Skeletal muscle satellite cell (primary cell): ENCODE measurements at regions not wholly inside any gene's neighbourhood (a gene's known extent, or its start where the extent isn't known, plus 50 kb on each side); places are given as distances from the start of the nearest gene placed in this dataset.
A peak's percentile ranks its signal among the peaks of the same experiment; 100 is the strongest.
"Not testable (repeated sequence)": the region's sequence is repeated elsewhere in the genome, so short reads cannot be mapped to it uniquely, and the experiment has no call there.

Experiments used
- H3K27me3 ChIP-seq: 2 replicates; pipeline ENCODE4 v1.7.0; 2013; ENCODE audit warnings: low read length; ENCODE audit not compliant: control insufficient read depth, insufficient read depth
- H3K36me3 ChIP-seq: 2 replicates; pipeline ENCODE4 v1.7.0; 2013; ENCODE audit warnings: mild to moderate bottlenecking, control low read depth, low read length; ENCODE audit not compliant: insufficient read depth
- H3K4me1 ChIP-seq: 2 replicates; pipeline ENCODE4 v1.7.0; 2013; ENCODE audit warnings: low read length; ENCODE audit not compliant: control insufficient read depth, insufficient read depth
- H3K4me2 ChIP-seq: 2 replicates; pipeline ENCODE4 v1.7.0; 2013; ENCODE audit warnings: mild to moderate bottlenecking, low read length
- H3K4me3 ChIP-seq: 2 replicates; pipeline ENCODE4 v1.7.0; 2013; ENCODE audit warnings: low read length
- H3K9ac ChIP-seq: 2 replicates; pipeline ENCODE4 v1.7.0; 2013; ENCODE audit warnings: mild to moderate bottlenecking, low read depth, low read length, moderate library complexity
- H3K9me3 ChIP-seq: replicated peaks from 2 replicates; pipeline ENCODE4 v1.7.0; 2013; ENCODE audit warnings: mild to moderate bottlenecking, control low read depth, low read length

- Histone ChIP-seq H3K4me3 (no peak overlapping the region), H3K27me3 (peaks cover 45% of the 10 kb centered on the region), H3K9me3 (no peaks in the 10 kb centered on the region), H3K9ac (no peak overlapping the region), H3K4me2 (no peak overlapping the region), H3K4me1 (no peaks in the 10 kb centered on the region), H3K36me3 (no peaks in the 10 kb centered on the region)
Measured at GRCh38 chr13:24931450-24932251, 164.3 kb upstream of the PABPC3 start.

DNA sequence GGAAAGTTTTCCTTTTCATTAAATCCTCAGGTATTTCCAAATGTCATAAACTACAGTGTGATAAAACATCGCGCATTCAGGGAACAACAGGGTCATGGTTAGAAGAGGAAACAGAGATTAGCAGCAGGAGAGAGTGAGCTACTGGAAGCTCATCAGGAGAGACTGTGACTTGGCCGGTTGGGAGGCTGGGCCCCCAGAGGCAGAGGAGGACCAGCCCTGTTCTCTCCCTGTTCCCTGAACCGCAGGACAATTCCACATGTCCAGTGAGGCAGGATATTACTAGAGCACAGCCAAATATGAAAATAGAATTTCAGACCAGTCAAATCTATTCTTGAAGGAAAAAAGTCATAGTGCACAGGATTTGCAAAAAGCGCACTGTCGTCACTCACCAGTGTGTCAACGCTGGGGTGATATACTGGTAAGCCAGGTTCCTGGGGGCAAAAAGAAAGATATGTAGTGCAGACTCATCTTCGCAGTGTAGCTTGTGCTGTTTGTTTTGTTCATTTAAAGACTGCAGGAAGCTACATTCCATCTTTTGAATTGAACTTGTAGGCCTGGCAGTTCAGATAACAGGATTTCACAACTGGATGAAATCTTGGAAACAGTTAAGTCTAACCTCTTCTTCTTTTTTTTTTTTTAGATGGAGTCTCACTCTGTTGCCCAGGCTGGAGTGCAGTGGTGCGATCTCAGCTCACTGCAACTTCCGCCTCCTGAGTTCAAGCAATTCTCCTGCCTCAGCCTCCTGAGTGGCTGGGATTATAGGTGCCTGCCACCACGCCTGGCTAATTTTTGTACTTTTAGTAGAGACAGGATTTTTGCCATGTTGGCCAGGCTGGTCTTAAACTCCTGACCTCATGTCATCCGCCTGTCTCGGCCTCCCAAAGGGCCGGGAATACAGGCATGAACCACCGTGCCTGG lies 162.6 kb upstream of the PABPC3 start:
- H3K36me3 ChIP-seq, H3K9me3 ChIP-seq, H3K9ac ChIP-seq, H3K4me3 ChIP-seq, H3K4me2 ChIP-seq, H3K4me1 ChIP-seq: not testable (repeated sequence)
- peaks cover 37% of the 10 kb centered on the region for H3K27me3 ChIP-seq

GRCh38 chr13:24934024-24934385 lies 161.9 kb upstream of the PABPC3 start:
- peaks cover 37% of the 10 kb centered on the region for H3K27me3 ChIP-seq
- H3K4me2 ChIP-seq, H3K4me1 ChIP-seq, H3K36me3 ChIP-seq, H3K9ac ChIP-seq, H3K9me3 ChIP-seq, H3K4me3 ChIP-seq: not testable (repeated sequence)

DNA sequence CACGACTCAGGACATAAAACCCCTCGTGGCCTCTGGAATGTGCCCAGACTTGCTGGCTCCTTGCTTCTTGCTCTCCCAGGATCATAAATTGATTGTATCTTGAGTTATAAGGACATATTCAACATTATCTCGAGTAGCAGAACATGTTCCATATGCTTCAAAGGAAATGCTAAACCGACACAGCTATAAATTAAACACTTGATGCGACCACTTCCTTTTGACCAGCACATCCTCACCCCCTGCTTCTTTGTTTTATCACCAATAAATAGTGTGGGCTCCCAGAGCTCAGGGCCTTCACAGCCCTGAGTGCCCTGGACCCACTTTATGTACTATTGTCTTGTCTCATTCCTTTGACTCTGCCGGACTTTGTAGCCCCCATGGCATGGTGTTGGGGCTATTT lies 157.0 kb upstream of the PABPC3 start:
- H3K27me3 ChIP-seq, result peaks cover 4% of the 10 kb centered on the region
- H3K4me1 ChIP-seq, result no peaks in the 10 kb centered on the region
- no peaks in the 10 kb centered on the region for H3K36me3 ChIP-seq
- no peak overlapping the region for H3K4me3 ChIP-seq
- no peak overlapping the region for H3K4me2 ChIP-seq
- no peak overlapping the region for H3K9ac ChIP-seq
- no peaks in the 10 kb centered on the region for H3K9me3 ChIP-seq

DNA sequence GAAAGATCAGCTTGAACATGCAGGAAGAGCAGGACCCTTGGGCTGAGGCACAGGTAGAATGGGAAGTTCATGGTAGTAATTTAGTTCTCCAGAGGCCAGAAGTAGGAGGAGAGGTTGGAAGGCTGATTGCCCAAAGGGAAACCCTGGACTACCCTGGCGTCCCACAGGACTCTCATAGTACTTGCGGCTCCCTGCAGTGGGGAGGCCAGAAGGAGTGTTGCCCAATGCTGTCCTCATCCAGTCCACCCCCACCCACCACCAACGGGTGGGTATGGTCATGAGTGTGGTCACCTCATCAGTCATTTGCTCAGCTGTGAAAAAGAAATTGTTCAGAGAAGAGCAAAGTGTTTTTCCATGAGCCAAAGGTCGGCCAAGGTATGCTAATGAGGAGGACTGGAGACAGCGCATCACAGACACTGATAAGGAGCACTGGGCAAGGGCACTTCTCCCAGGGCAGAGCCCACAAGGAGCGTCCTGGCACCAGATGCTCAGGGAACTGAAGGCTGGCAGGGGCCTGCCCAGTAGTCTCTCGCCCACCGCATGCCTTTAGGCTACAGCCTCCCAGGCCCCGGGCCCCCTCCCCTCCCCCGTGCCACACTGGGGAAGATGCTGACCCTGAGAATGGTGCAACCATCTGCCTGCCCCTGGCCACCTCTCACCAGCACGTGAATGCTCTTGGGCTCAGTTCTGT lies 154.8 kb upstream of the PABPC3 start:
- not testable (repeated sequence) for H3K36me3 ChIP-seq, H3K9me3 ChIP-seq, H3K4me3 ChIP-seq, H3K27me3 ChIP-seq, H3K4me1 ChIP-seq, H3K4me2 ChIP-seq, H3K9ac ChIP-seq

DNA sequence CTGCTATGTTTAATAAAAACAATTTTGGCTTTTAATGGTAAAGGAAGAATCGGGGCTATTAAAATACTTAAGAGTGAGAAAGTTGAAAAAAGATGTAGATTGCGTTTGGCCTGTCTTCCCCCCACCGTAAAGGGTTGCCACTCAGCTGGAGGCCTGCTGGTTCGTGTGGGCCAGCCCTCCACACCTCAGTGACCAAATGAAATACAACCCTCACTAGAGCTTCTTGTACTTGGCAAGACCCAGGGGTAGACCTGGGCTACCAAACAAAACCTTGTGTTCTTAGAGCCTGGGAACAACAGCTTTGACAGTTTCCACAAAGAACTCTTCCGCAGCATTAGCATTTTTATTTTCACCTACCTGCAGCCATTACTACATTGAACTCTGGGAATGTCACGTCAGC lies 152.8 kb upstream of the PABPC3 start:
- Histone ChIP-seq H3K4me2 (no peak overlapping the region), H3K9ac (no peak overlapping the region), H3K27me3 (no peaks in the 10 kb centered on the region), H3K9me3 (no peaks in the 10 kb centered on the region), H3K4me1 (no peaks in the 10 kb centered on the region), H3K4me3 (no peak overlapping the region), H3K36me3 (no peaks in the 10 kb centered on the region)

DNA sequence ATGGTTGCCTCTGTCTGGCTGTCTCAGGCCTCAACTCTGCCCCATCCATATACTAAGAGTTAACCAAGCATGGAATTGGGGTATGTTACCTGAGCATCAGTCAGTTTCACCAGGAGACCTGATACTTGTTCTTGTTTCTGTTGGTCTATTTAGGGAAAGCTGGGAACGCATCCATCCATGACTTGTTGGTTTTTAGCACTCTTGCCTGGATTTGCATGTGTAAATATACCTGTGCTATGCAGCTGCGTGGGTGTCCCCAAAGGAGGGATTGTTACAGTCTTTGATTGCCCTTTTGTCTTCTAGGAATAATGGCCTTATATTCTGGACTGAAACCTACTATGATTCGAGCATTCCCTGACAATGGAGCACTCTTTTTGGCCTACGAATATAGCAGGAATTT lies 151.9 kb upstream of the PABPC3 start:
- not testable (repeated sequence) for H3K36me3 ChIP-seq, H3K4me2 ChIP-seq

DNA sequence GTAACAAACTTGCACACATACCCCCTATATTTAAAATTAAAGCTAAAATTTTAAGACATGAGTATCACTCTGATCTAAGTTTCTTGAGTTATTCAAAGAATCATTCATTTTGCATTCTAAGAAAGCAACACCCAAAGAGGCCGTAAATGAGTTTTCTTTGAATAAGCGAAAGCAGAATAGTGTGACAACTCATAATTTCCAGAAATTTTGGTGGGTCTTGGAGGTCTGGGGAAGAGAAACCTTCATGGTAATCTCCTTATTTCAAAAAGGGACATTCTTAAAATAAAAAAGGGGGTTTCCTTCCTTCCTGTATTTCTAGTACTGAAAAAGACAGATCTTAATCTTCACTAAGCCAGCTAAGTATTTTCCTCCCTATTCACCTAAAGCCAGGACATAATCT lies 147.0 kb upstream of the PABPC3 start:
- H3K9me3 ChIP-seq, H3K27me3 ChIP-seq, H3K4me1 ChIP-seq, H3K36me3 ChIP-seq, H3K4me3 ChIP-seq, H3K4me2 ChIP-seq, H3K9ac ChIP-seq: not testable (repeated sequence)

More for the DNA sequence above, 151.9 kb upstream of the PABPC3 start:
- H3K9me3 ChIP-seq, H3K27me3 ChIP-seq, H3K9ac ChIP-seq, H3K4me3 ChIP-seq, H3K4me1 ChIP-seq: not testable (repeated sequence)

- H3K36me3 ChIP-seq, H3K4me2 ChIP-seq, H3K4me3 ChIP-seq, H3K4me1 ChIP-seq, H3K27me3 ChIP-seq, H3K9me3 ChIP-seq, H3K9ac ChIP-seq: not testable (repeated sequence)
Measured at GRCh38 chr13:24950611-24951010, 145.3 kb upstream of the PABPC3 start.

DNA sequence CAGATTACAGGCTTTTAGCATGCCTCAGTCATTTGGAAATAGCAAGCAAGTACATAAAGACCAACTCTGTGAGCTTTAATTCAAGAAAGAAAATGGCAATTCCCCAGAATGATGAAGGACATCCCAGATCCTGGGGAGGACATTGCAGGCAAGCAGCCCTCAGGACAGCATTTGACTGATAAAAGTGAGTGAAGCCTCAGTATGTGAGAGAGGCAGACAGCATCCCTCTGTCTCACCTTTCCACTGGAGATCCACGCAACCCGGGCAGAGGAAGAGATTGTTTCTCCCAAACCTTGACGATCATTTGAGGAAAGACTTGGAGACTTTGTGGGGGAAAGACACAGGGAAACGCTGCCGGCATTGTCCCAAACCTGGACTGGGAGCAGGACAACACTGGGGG lies 128.0 kb upstream of the PABPC3 start:
- not testable (repeated sequence) for H3K4me1 ChIP-seq, H3K27me3 ChIP-seq, H3K9me3 ChIP-seq, H3K36me3 ChIP-seq
- Histone ChIP-seq H3K4me3 (peak overlapping the region; percentile 65), H3K9ac (peak overlapping the region; percentile 31), H3K4me2 (peak overlapping the region; percentile 69)

DNA sequence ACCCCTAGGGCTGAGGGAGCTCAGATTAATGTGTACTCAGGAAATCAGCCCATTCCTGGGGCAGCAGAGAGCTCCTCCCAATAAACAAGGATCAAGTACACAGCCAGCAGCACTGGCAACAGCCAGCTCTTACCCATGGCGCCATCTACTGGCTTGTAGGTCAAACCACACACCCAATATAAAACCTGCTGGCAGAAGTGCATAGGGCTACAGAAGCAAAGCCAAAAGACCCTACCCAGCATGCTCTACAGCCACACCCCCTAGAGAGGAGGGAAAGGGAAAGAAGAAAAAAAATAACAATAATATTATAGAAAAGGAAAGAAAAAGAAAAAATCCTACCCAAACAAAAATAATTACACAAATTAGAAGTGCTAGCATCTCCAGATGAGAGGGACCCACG lies 127.5 kb upstream of the PABPC3 start:
- H3K9me3 ChIP-seq, H3K27me3 ChIP-seq, H3K36me3 ChIP-seq, H3K4me1 ChIP-seq: not testable (repeated sequence)
- Histone ChIP-seq H3K4me3 (peak overlapping the region; percentile 65), H3K4me2 (peak overlapping the region; percentile 69), H3K9ac (peak overlapping the region; percentile 31)
